ENCODE measurements at regions not wholly inside any gene's neighbourhood (a gene's known extent, or its start where the extent isn't known, plus 50 kb on each side); places are given as distances from the start of the nearest gene placed in this dataset.

- CTCF ChIA-PET, result no interaction called here
- H3K27ac Mint-ChIP-seq (ENCODE audit: unreplicated experiment), result no peak overlapping the region
- no peak for DNase-seq
- TF ChIP-seq CTCF (IDR thresholded peaks at IDR 0.05; ENCODE audit: unreplicated experiment), result no peak
- intact Hi-C loops (cut with micrococcal nuclease; ENCODE audit: unreplicated experiment), result no loop called here
- H3K36me3 Mint-ChIP-seq (ENCODE audit: insufficient read depth, unreplicated experiment), result no peaks in the 10 kb centered on the region
- H3K4me1 Mint-ChIP-seq (ENCODE audit: low read depth, unreplicated experiment), result no peaks in the 10 kb centered on the region
- no peaks in the 10 kb centered on the region for H3K27me3 Mint-ChIP-seq (ENCODE audit: unreplicated experiment)
- no peaks in the 10 kb centered on the region for H3K9me3 Mint-ChIP-seq (ENCODE audit: low read depth, unreplicated experiment)
- BruUV-seq (replicated peaks), result no TSS peak
- H3K4me3 Mint-ChIP-seq (ENCODE audit: low read depth, unreplicated experiment), result no peak overlapping the region
Observed at GRCh38 chr20:11604339-11604738, 313.4 kb upstream of the BTBD3 start.

GRCh38 chr20:11607047-11607446 lies 310.6 kb upstream of the BTBD3 start:
- no peak overlapping the region for H3K4me3 Mint-ChIP-seq (ENCODE audit: low read depth, unreplicated experiment)
- no peaks in the 10 kb centered on the region for H3K4me1 Mint-ChIP-seq (ENCODE audit: low read depth, unreplicated experiment)
- no peaks in the 10 kb centered on the region for H3K36me3 Mint-ChIP-seq (ENCODE audit: insufficient read depth, unreplicated experiment)
- DNase-seq, result no peak
- CTCF ChIA-PET, result no interaction called here
- H3K27me3 Mint-ChIP-seq (ENCODE audit: unreplicated experiment), result no peaks in the 10 kb centered on the region
- no peak overlapping the region for H3K27ac Mint-ChIP-seq (ENCODE audit: unreplicated experiment)
- no TSS peak for BruUV-seq (replicated peaks)
- no peaks in the 10 kb centered on the region for H3K9me3 Mint-ChIP-seq (ENCODE audit: low read depth, unreplicated experiment)
- TF ChIP-seq CTCF (IDR thresholded peaks at IDR 0.05; ENCODE audit: unreplicated experiment), result no peak
- intact Hi-C loops (cut with micrococcal nuclease; ENCODE audit: unreplicated experiment), result no loop called here

- intact Hi-C loops (cut with micrococcal nuclease; ENCODE audit: unreplicated experiment), result no loop called here
- Mint-ChIP-seq H3K27me3 (ENCODE audit: unreplicated experiment) (no peaks in the 10 kb centered on the region), H3K4me3 (ENCODE audit: low read depth, unreplicated experiment) (no peak overlapping the region), H3K36me3 (ENCODE audit: insufficient read depth, unreplicated experiment) (no peaks in the 10 kb centered on the region), H3K4me1 (ENCODE audit: low read depth, unreplicated experiment) (no peaks in the 10 kb centered on the region), H3K9me3 (ENCODE audit: low read depth, unreplicated experiment) (no peaks in the 10 kb centered on the region), H3K27ac (ENCODE audit: unreplicated experiment) (no peak overlapping the region)
- CTCF ChIA-PET, result no interaction called here
- TF ChIP-seq CTCF (IDR thresholded peaks at IDR 0.05; ENCODE audit: unreplicated experiment), result no peak
- no TSS peak for BruUV-seq (replicated peaks)
- no peak for DNase-seq
Observed at GRCh38 chr20:11608736-11609135, 309.0 kb upstream of the BTBD3 start.

GRCh38 chr20:11624704-11625103 lies 293.0 kb upstream of the BTBD3 start:
- DNase-seq, result no peak
- BruUV-seq (replicated peaks), result no TSS peak
- no peaks in the 10 kb centered on the region for H3K9me3 Mint-ChIP-seq (ENCODE audit: low read depth, unreplicated experiment)
- H3K4me3 Mint-ChIP-seq (ENCODE audit: low read depth, unreplicated experiment), result no peak overlapping the region
- H3K27me3 Mint-ChIP-seq (ENCODE audit: unreplicated experiment), result no peaks in the 10 kb centered on the region
- H3K27ac Mint-ChIP-seq (ENCODE audit: unreplicated experiment), result no peak overlapping the region
- H3K4me1 Mint-ChIP-seq (ENCODE audit: low read depth, unreplicated experiment), result no peaks in the 10 kb centered on the region
- no peak for TF ChIP-seq CTCF (IDR thresholded peaks at IDR 0.05; ENCODE audit: unreplicated experiment)
- H3K36me3 Mint-ChIP-seq (ENCODE audit: insufficient read depth, unreplicated experiment), result no peaks in the 10 kb centered on the region
- intact Hi-C loops (cut with micrococcal nuclease; ENCODE audit: unreplicated experiment), result no loop called here
- CTCF ChIA-PET, result interaction anchor here (0.5 kb wide), 1 partner anchor 21 kb away, joined by 3 read pairs; no protein-coding TSS in a partner anchor

- DNase-seq, result no peak
- BruUV-seq (replicated peaks), result no TSS peak
- H3K4me3 Mint-ChIP-seq (ENCODE audit: low read depth, unreplicated experiment), result no peak overlapping the region
- intact Hi-C loops (cut with micrococcal nuclease; ENCODE audit: unreplicated experiment), result no loop called here
- H3K4me1 Mint-ChIP-seq (ENCODE audit: low read depth, unreplicated experiment), result no peaks in the 10 kb centered on the region
- no peak overlapping the region for H3K27ac Mint-ChIP-seq (ENCODE audit: unreplicated experiment)
- H3K9me3 Mint-ChIP-seq (ENCODE audit: low read depth, unreplicated experiment), result no peaks in the 10 kb centered on the region
- CTCF ChIA-PET, result no interaction called here
- no peak for TF ChIP-seq CTCF (IDR thresholded peaks at IDR 0.05; ENCODE audit: unreplicated experiment)
- H3K36me3 Mint-ChIP-seq (ENCODE audit: insufficient read depth, unreplicated experiment), result no peaks in the 10 kb centered on the region
- no peaks in the 10 kb centered on the region for H3K27me3 Mint-ChIP-seq (ENCODE audit: unreplicated experiment)
Observed at GRCh38 chr20:11626551-11626950, 291.1 kb upstream of the BTBD3 start.

Data from Calu3 (cell line).